IMR-90 (cell line): ENCODE measurements at regions not wholly inside any gene's neighbourhood (a gene's known extent, or its start where the extent isn't known, plus 50 kb on each side); places are given as distances from the start of the nearest gene placed in this dataset.

Source experiments
- ATAC-seq: fragments of 200-7000 bp; cut with Tn5 transposase; 2 replicates; pipeline ENCODE4 v1.9.1; 2020; ENCODE audit warnings: low read depth, mild to moderate bottlenecking, moderate library complexity
- BruUV-seq: library from RNA; stranded (reverse); fragments of 400-500 nt; replicated peaks from 2 replicates; lab custom pipeline; 2021; lab: Mats Ljungman, UMichigan
- CTCF ChIA-PET: fragments of 300-600 bp; formaldehyde crosslinking; extraction: SDS; loops from one replicate; lab custom pipeline; 2021; ENCODE audit warnings: antibody characterized with exemption; lab: Yijun Ruan, JAX
- POLR2A ChIA-PET: fragments of 300-600 bp; sonication (Branson Sonifier 250); formaldehyde crosslinking; loops from one replicate; lab custom pipeline; 2022; ENCODE audit warnings: antibody characterized with exemption; ENCODE audit not compliant: unreplicated experiment; lab: Charles Lee
- DNase-seq: peaks from one replicate; pipeline ENCODE4 v3.0.0; 2013
- H2AFZ ChIP-seq: replicated peaks from 2 replicates; pipeline ENCODE3; 2013; ENCODE audit warnings: low read length, mild to moderate bottlenecking; ENCODE audit not compliant: poor library complexity
- H2AK5ac ChIP-seq: 2 replicates; pipeline ENCODE4 v1.6.1; 2013; ENCODE audit warnings: low read depth, low read length, inconsistent platforms
- H2AK9ac ChIP-seq: replicated peaks from 2 replicates; pipeline ENCODE3; 2013; ENCODE audit warnings: mild to moderate bottlenecking, low read depth, low read length, moderate library complexity; ENCODE audit not compliant: poor library complexity
- H2BK120ac ChIP-seq: 2 replicates; pipeline ENCODE4 v1.6.1; 2013; ENCODE audit warnings: low read depth, low read length, inconsistent platforms
- H2BK15ac ChIP-seq: 3 replicates; pipeline ENCODE4 v1.6.1; 2013; ENCODE audit warnings: low read depth, low read length, inconsistent platforms
- H2BK20ac ChIP-seq: 2 replicates; pipeline ENCODE4 v1.6.1; 2013; ENCODE audit warnings: low read depth, mild to moderate bottlenecking, inconsistent platforms, low read length, moderate library complexity
- H2BK5ac ChIP-seq: 2 replicates; pipeline ENCODE4 v1.6.1; 2013; ENCODE audit warnings: mild to moderate bottlenecking, low read depth, low read length, inconsistent platforms; ENCODE audit not compliant: poor library complexity, severe bottlenecking
- H3K14ac ChIP-seq: replicated peaks from 2 replicates; pipeline ENCODE4 v1.6.1; 2013; ENCODE audit warnings: low read depth, low read length, inconsistent platforms
- H3K18ac ChIP-seq: 2 replicates; pipeline ENCODE4 v1.6.1; 2013; ENCODE audit warnings: low read depth, low read length, control low read depth
- H3K23ac ChIP-seq: 2 replicates; pipeline ENCODE4 v1.6.1; 2013; ENCODE audit warnings: low read depth, low read length, inconsistent platforms
- H3K27ac ChIP-seq: 2 replicates; pipeline ENCODE4 v1.5.1; 2013; ENCODE audit warnings: mild to moderate bottlenecking, control low read depth, low read length; ENCODE audit not compliant: insufficient read depth
- H3K27me3 ChIP-seq: 2 replicates; pipeline ENCODE4 v1.6.1; 2013; ENCODE audit warnings: low read length; ENCODE audit not compliant: control insufficient read depth, insufficient read depth
- H3K36me3 ChIP-seq: 2 replicates; pipeline ENCODE4 v1.6.1; 2013; ENCODE audit warnings: low read length, mixed read lengths; ENCODE audit not compliant: control insufficient read depth, insufficient read depth
- H3K4ac ChIP-seq: 2 replicates; pipeline ENCODE4 v1.6.1; 2013; ENCODE audit warnings: low read depth, low read length, inconsistent platforms
- H3K4me1 ChIP-seq: 2 replicates; pipeline ENCODE4 v1.6.1; 2013; ENCODE audit warnings: low read length, mixed read lengths; ENCODE audit not compliant: control insufficient read depth, insufficient read depth
- H3K4me2 ChIP-seq: 2 replicates; pipeline ENCODE4 v1.6.1; 2013; ENCODE audit warnings: low read depth, mild to moderate bottlenecking, control low read depth, low read length, moderate library complexity
- H3K4me3 ChIP-seq: 2 replicates; pipeline ENCODE4 v1.5.1; 2013; ENCODE audit warnings: low read depth, mild to moderate bottlenecking, control low read depth, low read length, moderate library complexity; ENCODE audit not compliant: insufficient read depth
- H3K56ac ChIP-seq: 2 replicates; pipeline ENCODE4 v1.6.1; 2013; ENCODE audit warnings: low read length, inconsistent platforms; ENCODE audit not compliant: insufficient read depth; ENCODE audit errors: extremely low read depth
- H3K79me1 ChIP-seq, 2 experiments: 2 replicates each; pipeline ENCODE4 v1.6.1; 2013; ENCODE audit warnings: low read length in 2 of 2, inconsistent platforms in 1 of 2, low read depth in 1 of 2
- H3K9ac ChIP-seq: 2 replicates; pipeline ENCODE4 v1.6.1; 2013; ENCODE audit warnings: low read depth, low read length, control low read depth
- H3K9me1 ChIP-seq: 2 replicates; pipeline ENCODE4 v1.6.1; 2013; ENCODE audit warnings: low read length, inconsistent platforms; ENCODE audit not compliant: insufficient read depth
- H3K9me3 ChIP-seq: 2 replicates; pipeline ENCODE4 v1.6.1; 2013; ENCODE audit warnings: low read length; ENCODE audit not compliant: control insufficient read depth, insufficient read depth
- H4K20me1 ChIP-seq: 2 replicates; pipeline ENCODE4 v1.6.1; 2013; ENCODE audit warnings: low read length, inconsistent platforms; ENCODE audit not compliant: insufficient read depth
- H4K5ac ChIP-seq: 2 replicates; pipeline ENCODE4 v1.6.1; 2013; ENCODE audit warnings: mild to moderate bottlenecking, low read depth, low read length, control low read depth
- H4K8ac ChIP-seq, 2 experiments: 2 replicates each; pipeline ENCODE4 v1.6.1; 2013; ENCODE audit warnings: low read depth in 2 of 2, low read length in 2 of 2, control low read depth in 1 of 2, inconsistent platforms in 1 of 2
- H4K91ac ChIP-seq: 2 replicates; pipeline ENCODE4 v1.6.1; 2013; ENCODE audit warnings: low read depth, low read length, inconsistent platforms; ENCODE audit not compliant: insufficient read depth
- BHLHE40 ChIP-seq: fragments of 150-350 bp; IDR thresholded peaks from 2 replicates; pipeline ENCODE4 v1.6.1; 2016; ENCODE audit warnings: mild to moderate bottlenecking, low read depth, low read length
- CEBPB ChIP-seq: IDR thresholded peaks from 2 replicates; pipeline ENCODE4 v1.6.1; 2012; ENCODE audit warnings: low read depth, low read length, improper control_type of control experiment
- CHD1 ChIP-seq: IDR thresholded peaks from 2 replicates; pipeline ENCODE4 v1.6.1; 2012; ENCODE audit warnings: low read depth, low read length, improper control_type of control experiment
- FOS ChIP-seq: fragments of 150-350 bp; IDR thresholded peaks from 2 replicates; pipeline ENCODE4 v1.6.1; 2016; ENCODE audit warnings: low read depth, low read length
- MAZ ChIP-seq: IDR thresholded peaks from 2 replicates; pipeline ENCODE4 v1.6.1; 2012; ENCODE audit warnings: low read depth, mild to moderate bottlenecking, low read length, improper control_type of control experiment, moderate library complexity, borderline replicate concordance
- MXI1 ChIP-seq: IDR thresholded peaks from 2 replicates; pipeline ENCODE4 v1.6.1; 2012; ENCODE audit warnings: low read depth, mild to moderate bottlenecking, low read length, moderate library complexity, borderline replicate concordance
- POLR2A ChIP-seq: IDR thresholded peaks from 2 replicates; pipeline ENCODE4 v1.6.1; 2012; ENCODE audit warnings: mild to moderate bottlenecking, low read depth, low read length
- RAD21 ChIP-seq: IDR thresholded peaks from 2 replicates; pipeline ENCODE4 v1.6.1; 2012; ENCODE audit warnings: low read length, improper control_type of control experiment
- RFX5 ChIP-seq: IDR thresholded peaks from 2 replicates; pipeline ENCODE4 v1.8.0; 2012; ENCODE audit warnings: low read depth, mild to moderate bottlenecking, low read length, moderate library complexity
- SMC3 ChIP-seq: fragments of 150-350 bp; IDR thresholded peaks from 2 replicates; pipeline ENCODE4 v1.6.1; 2016; ENCODE audit warnings: low read depth, mild to moderate bottlenecking, antibody characterized with exemption, low read length, moderate library complexity
- WGBS, 2 experiments: methylation state at CpG; one replicate each; pipeline versions ENCODE4 v1.1.5 to v1.1.7; 2013; ENCODE audit warnings: missing lambda C conversion rate in 2 of 2; ENCODE audit not compliant: insufficient read length in 1 of 2; ENCODE audit errors: extremely low coverage in 2 of 2; 5-methylcytosine and 5-hydroxymethylcytosine counted together
- dilution Hi-C: fragments of 300-500 bp; cut with HindIII; formaldehyde crosslinking; loops from one replicate; pipeline ENCODE4 v1.14.3; 2018; ENCODE audit warnings: low sequenced_read_pairs; ENCODE audit not compliant: unreplicated experiment
- in situ Hi-C: fragments of 300-500 bp; cut with MboI; formaldehyde crosslinking; loops from 3 replicates; pipeline ENCODE4 v1.14.3; 2019; ENCODE audit warnings: low sequenced_read_pairs, inconsistent platforms, mixed read lengths
- intact Hi-C: fragments of 100-400 bp; cut with micrococcal nuclease; formaldehyde crosslinking; loops from 2 replicates; pipeline ENCODE4 v1.10.0; 2022
- TF ChIP-seq, protein P1 (sequence below): fragments of 150-350 bp; IDR thresholded peaks from 2 replicates; pipeline ENCODE4 v1.6.1; 2016; ENCODE audit warnings: low read depth, mild to moderate bottlenecking, low read length, moderate library complexity, borderline replicate concordance
- TF ChIP-seq, protein P2 (sequence below): fragments of 150-350 bp; IDR thresholded peaks from 2 replicates; pipeline ENCODE4 v1.6.1; 2017; ENCODE audit warnings: mild to moderate bottlenecking, antibody characterized with exemption, low read length, low read depth
- TF ChIP-seq, protein P3 (sequence below): conservative IDR thresholded peaks from 2 replicates; pipeline ENCODE4 v1.5.1; 2012; ENCODE audit warnings: mild to moderate bottlenecking, low read depth, low read length, improper control_type of control experiment

DNA sequence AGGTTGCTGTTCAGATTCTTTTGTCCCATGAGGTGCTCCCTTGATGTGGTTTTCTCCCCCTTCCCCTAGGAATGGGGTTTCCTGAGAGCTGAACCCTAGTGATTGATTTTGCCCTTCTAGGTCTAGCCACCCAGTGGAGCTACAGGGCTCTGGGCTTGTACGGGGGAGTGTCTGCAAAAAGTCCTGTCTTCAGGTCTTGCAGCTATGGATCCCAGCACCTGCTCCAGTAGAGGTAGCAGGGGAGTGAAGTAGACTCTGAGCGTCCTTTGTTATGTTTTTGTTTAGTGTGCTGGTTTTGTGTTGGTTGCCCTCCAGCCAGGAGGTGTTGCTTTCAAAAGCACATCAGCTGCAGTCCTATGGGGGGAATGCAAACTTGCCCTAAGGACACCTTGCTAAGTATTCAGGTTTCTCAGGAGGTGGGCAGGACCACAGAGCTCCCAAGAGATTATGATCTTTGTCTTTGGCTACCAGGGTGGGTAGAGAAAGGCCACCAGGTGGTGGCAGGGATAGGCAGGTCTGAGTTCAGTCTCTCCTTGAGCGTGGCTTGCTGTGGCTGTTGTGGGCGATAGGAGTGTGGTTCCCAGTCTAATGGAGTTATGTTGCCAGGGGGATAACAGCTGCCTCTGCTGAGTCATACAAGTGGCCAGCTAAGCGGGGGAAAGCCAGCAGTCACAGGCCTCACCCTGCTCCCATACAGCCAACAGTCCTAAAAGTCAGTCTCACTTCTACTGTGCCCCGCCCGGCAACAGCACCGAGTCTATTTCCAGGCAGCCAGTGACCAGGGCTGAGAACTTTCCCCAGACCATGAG lies 92.4 kb upstream of the JCAD start:
- ChIA-PET POLR2A (no interaction called here), CTCF (interaction anchor here (1.0 kb wide), 1 partner anchor 10 kb away, joined by 3 read pairs; no protein-coding TSS in a partner anchor)
- Histone ChIP-seq H3K4me2 (no peak overlapping the region), H2BK120ac (peak overlapping the region; percentile 56; the same call in 1 of the 2 replicates), H4K91ac (peak overlapping the region; percentile 56; the same call in 1 of the 2 replicates), H2BK20ac (peak overlapping the region; percentile 71; the same call in 1 of the 2 replicates), H4K5ac (0 out of 2 replicates have a peak overlapping the region, but pooled peaks have one; percentile 30), H2BK15ac (peak overlapping the region; percentile 51; the same call in 1 of the 3 replicates), H3K9me3 (no peaks in the 10 kb centered on the region), H2AFZ (peak overlapping the region; percentile 69), H2AK9ac (no peak overlapping the region), H3K79me1 (no peaks in the 10 kb centered on the region), H2BK5ac (no peak overlapping the region), H2AK5ac (peak overlapping the region; percentile 37; the same call in 1 of the 2 replicates), H3K36me3 (no peaks in the 10 kb centered on the region), H4K20me1 (no peaks in the 10 kb centered on the region), H3K27ac (no peak overlapping the region), H3K4me1 (peaks cover 4% of the 10 kb centered on the region; the same call in 1 of the 2 replicates), H3K9me1 (peaks cover 5% of the 10 kb centered on the region), H3K23ac (no peak overlapping the region), H3K4me3 (no peak overlapping the region), H3K18ac (no peak overlapping the region), H3K14ac (peak overlapping the region; percentile 31; the same call in 1 of the 2 replicates), H3K4ac (peak overlapping the region; percentile 41; the same call in 1 of the 2 replicates), H4K8ac (0 out of 4 replicates have a peak overlapping the region, but pooled peaks of 1 of the 2 experiments have one; percentile 7), H3K56ac (no peak overlapping the region), H3K27me3 (no peaks in the 10 kb centered on the region; the same call in 1 of the 2 replicates), H3K9ac (no peak overlapping the region)
- BruUV-seq: no TSS peak
- peak; percentile 100 for ATAC-seq
- peak; percentile 88 for DNase-seq
- in situ Hi-C loops (no loop called here), dilution Hi-C loops (no loop called here), intact Hi-C loops (no loop called here)
- 61% methylated on average over 4 of the region's 8 CpGs; no CpG with 5 or more reads in 1 of the 2 experiments for WGBS, 2 experiments
- TF ChIP-seq POLR2A (no peak), CEBPB (no peak), FOS (peak; percentile 60), BHLHE40 (no peak), MAZ (no peak), MXI1 (no peak), SMC3 (no peak), RAD21 (peak; percentile 33; the same call in 1 of the 2 replicates), CHD1 (no peak), RFX5 (peak; percentile 81)
- TF ChIP-seq, protein P1, sequence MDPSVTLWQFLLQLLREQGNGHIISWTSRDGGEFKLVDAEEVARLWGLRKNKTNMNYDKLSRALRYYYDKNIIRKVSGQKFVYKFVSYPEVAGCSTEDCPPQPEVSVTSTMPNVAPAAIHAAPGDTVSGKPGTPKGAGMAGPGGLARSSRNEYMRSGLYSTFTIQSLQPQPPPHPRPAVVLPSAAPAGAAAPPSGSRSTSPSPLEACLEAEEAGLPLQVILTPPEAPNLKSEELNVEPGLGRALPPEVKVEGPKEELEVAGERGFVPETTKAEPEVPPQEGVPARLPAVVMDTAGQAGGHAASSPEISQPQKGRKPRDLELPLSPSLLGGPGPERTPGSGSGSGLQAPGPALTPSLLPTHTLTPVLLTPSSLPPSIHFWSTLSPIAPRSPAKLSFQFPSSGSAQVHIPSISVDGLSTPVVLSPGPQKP: no peak
- TF ChIP-seq, protein P2, sequence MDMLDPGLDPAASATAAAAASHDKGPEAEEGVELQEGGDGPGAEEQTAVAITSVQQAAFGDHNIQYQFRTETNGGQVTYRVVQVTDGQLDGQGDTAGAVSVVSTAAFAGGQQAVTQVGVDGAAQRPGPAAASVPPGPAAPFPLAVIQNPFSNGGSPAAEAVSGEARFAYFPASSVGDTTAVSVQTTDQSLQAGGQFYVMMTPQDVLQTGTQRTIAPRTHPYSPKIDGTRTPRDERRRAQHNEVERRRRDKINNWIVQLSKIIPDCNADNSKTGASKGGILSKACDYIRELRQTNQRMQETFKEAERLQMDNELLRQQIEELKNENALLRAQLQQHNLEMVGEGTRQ: no peak
- TF ChIP-seq, protein P3, sequence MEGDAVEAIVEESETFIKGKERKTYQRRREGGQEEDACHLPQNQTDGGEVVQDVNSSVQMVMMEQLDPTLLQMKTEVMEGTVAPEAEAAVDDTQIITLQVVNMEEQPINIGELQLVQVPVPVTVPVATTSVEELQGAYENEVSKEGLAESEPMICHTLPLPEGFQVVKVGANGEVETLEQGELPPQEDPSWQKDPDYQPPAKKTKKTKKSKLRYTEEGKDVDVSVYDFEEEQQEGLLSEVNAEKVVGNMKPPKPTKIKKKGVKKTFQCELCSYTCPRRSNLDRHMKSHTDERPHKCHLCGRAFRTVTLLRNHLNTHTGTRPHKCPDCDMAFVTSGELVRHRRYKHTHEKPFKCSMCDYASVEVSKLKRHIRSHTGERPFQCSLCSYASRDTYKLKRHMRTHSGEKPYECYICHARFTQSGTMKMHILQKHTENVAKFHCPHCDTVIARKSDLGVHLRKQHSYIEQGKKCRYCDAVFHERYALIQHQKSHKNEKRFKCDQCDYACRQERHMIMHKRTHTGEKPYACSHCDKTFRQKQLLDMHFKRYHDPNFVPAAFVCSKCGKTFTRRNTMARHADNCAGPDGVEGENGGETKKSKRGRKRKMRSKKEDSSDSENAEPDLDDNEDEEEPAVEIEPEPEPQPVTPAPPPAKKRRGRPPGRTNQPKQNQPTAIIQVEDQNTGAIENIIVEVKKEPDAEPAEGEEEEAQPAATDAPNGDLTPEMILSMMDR: peak; percentile 14; the same call in 1 of the 2 replicates
